OCI-LY3 (cell line): ENCODE measurements at regions not wholly inside any gene's neighbourhood (a gene's known extent, or its start where the extent isn't known, plus 50 kb on each side); places are given as distances from the start of the nearest gene placed in this dataset.

Experiments
- H2AFZ ChIP-seq: fragments of 200-600, 300-600 bp; shearing (Covaris generic); 2 replicates; pipeline ENCODE4 v1.6.0; 2014; ENCODE audit warnings: antibody characterized with exemption, low read depth, low read length
- H3K27ac ChIP-seq: fragments of 200-600, 300-600 bp; sonication (generic); 2 replicates; pipeline ENCODE4 v1.5.1; 2014; ENCODE audit warnings: mild to moderate bottlenecking, low read length, moderate library complexity, mixed read lengths
- H3K27me3 ChIP-seq: fragments of 200-600, 300-600 bp; sonication (generic); 2 replicates; pipeline ENCODE4 v1.6.1; 2014; ENCODE audit warnings: low read depth, low read length, mixed read lengths
- H3K36me3 ChIP-seq: fragments of 200-600, 300-600 bp; sonication (generic); replicated peaks from 2 replicates; pipeline ENCODE3; 2014; ENCODE audit warnings: low read depth, low read length, mixed read lengths
- H3K4me1 ChIP-seq: fragments of 300-600, 200-600 bp; sonication (generic); 2 replicates; pipeline ENCODE4 v1.6.1; 2014; ENCODE audit warnings: low read length, mixed read lengths
- H3K4me2 ChIP-seq: fragments of 200-600, 300-600 bp; sonication (generic); 2 replicates; pipeline ENCODE4 v1.6.1; 2014; ENCODE audit warnings: low read length, mixed read lengths
- H3K4me3 ChIP-seq: fragments of 300-600, 200-600 bp; sonication (generic); 2 replicates; pipeline ENCODE4 v1.5.1; 2014; ENCODE audit warnings: antibody characterized with exemption, mild to moderate bottlenecking, low read length, moderate library complexity
- H3K79me2 ChIP-seq: fragments of 300-600, 200-600 bp; shearing (Covaris generic); 2 replicates; pipeline ENCODE4 v1.6.1; 2014; ENCODE audit warnings: mild to moderate bottlenecking, low read length, mixed read lengths
- H3K9ac ChIP-seq: fragments of 300-600, 200-600 bp; shearing (Covaris generic); 2 replicates; pipeline ENCODE4 v1.6.0; 2014; ENCODE audit warnings: mild to moderate bottlenecking, low read length, moderate library complexity
- H3K9me3 ChIP-seq: fragments of 200-600, 300-600 bp; shearing (Covaris generic); 2 replicates; pipeline ENCODE4 v1.6.1; 2014; ENCODE audit warnings: low read length, mixed read lengths; ENCODE audit not compliant: insufficient read depth
- H4K20me1 ChIP-seq: fragments of 200-600, 300-600 bp; sonication (generic); 2 replicates; pipeline ENCODE4 v1.6.1; 2016; ENCODE audit warnings: low read length, mixed read lengths; ENCODE audit not compliant: insufficient read depth
- CTCF ChIP-seq: fragments of 200-600, 300-600 bp; sonication (generic); IDR thresholded peaks from 2 replicates; pipeline ENCODE4 v1.5.1; 2014; ENCODE audit warnings: antibody characterized with exemption, low read length, low read depth
- EZH2phosphoT487 ChIP-seq: fragments of 200-600 bp; shearing (Covaris generic); IDR thresholded peaks from 2 replicates; pipeline ENCODE4 v1.6.1; 2018; ENCODE audit warnings: antibody characterized with exemption, mixed run types, low read depth

- TF ChIP-seq EZH2phosphoT487 (no peak), CTCF (no peak)
- no peaks in the 10 kb centered on the region for H3K79me2 ChIP-seq
- H3K9me3 ChIP-seq, result no peaks in the 10 kb centered on the region
- no peak overlapping the region for H2AFZ ChIP-seq
- no peak overlapping the region for H3K9ac ChIP-seq
- no peaks in the 10 kb centered on the region for H3K4me1 ChIP-seq
- H4K20me1 ChIP-seq, result no peaks in the 10 kb centered on the region
- no peak overlapping the region for H3K4me2 ChIP-seq
- H3K27me3 ChIP-seq, result no peaks in the 10 kb centered on the region; the same call in 1 of the 2 replicates
- no peak overlapping the region for H3K4me3 ChIP-seq
- H3K27ac ChIP-seq, result no peak overlapping the region
- H3K36me3 ChIP-seq, result no peaks in the 10 kb centered on the region
These were observed 88.4 kb upstream of the CELF4 start for GRCh38 chr18:37654034-37654433.

GRCh38 chr18:37653618-37654017, 88.0 kb upstream of the CELF4 start:
- Histone ChIP-seq H4K20me1 (no peaks in the 10 kb centered on the region), H3K4me3 (no peak overlapping the region), H3K4me1 (no peaks in the 10 kb centered on the region), H2AFZ (no peak overlapping the region), H3K9ac (no peak overlapping the region), H3K4me2 (no peak overlapping the region), H3K79me2 (no peaks in the 10 kb centered on the region), H3K27ac (no peak overlapping the region), H3K9me3 (no peaks in the 10 kb centered on the region), H3K27me3 (no peaks in the 10 kb centered on the region; the same call in 1 of the 2 replicates), H3K36me3 (no peaks in the 10 kb centered on the region)
- TF ChIP-seq CTCF (no peak), EZH2phosphoT487 (no peak)

GRCh38 chr18:37649930-37650329, 84.3 kb upstream of the CELF4 start:
- H4K20me1 ChIP-seq, result no peaks in the 10 kb centered on the region
- H3K9me3 ChIP-seq, result peaks cover 9% of the 10 kb centered on the region
- H3K9ac ChIP-seq, result no peak overlapping the region
- no peak overlapping the region for H2AFZ ChIP-seq
- H3K36me3 ChIP-seq, result no peaks in the 10 kb centered on the region
- TF ChIP-seq EZH2phosphoT487, result no peak
- TF ChIP-seq CTCF, result no peak
- H3K27me3 ChIP-seq, result no peaks in the 10 kb centered on the region; the same call in 1 of the 2 replicates
- no peak overlapping the region for H3K4me2 ChIP-seq
- H3K79me2 ChIP-seq, result no peaks in the 10 kb centered on the region
- H3K27ac ChIP-seq, result no peak overlapping the region
- H3K4me1 ChIP-seq, result no peaks in the 10 kb centered on the region
- H3K4me3 ChIP-seq, result no peak overlapping the region

- H3K4me2 ChIP-seq, result no peak overlapping the region
- H3K27ac ChIP-seq, result no peak overlapping the region
- no peak overlapping the region for H2AFZ ChIP-seq
- H3K36me3 ChIP-seq, result peaks cover 3% of the 10 kb centered on the region
- no peak overlapping the region for H3K9ac ChIP-seq
- TF ChIP-seq CTCF (no peak), EZH2phosphoT487 (no peak)
- no peaks in the 10 kb centered on the region for H3K79me2 ChIP-seq
- H3K4me3 ChIP-seq, result no peak overlapping the region
- H3K9me3 ChIP-seq, result peaks cover 9% of the 10 kb centered on the region
- no peaks in the 10 kb centered on the region for H3K4me1 ChIP-seq
- no peaks in the 10 kb centered on the region; the same call in 1 of the 2 replicates for H3K27me3 ChIP-seq
- no peaks in the 10 kb centered on the region for H4K20me1 ChIP-seq
These were observed 83.8 kb upstream of the CELF4 start for GRCh38 chr18:37649416-37649815.
